H1 (cell line): ENCODE measurements at regions not wholly inside any gene's neighbourhood (a gene's known extent, or its start where the extent isn't known, plus 50 kb on each side); places are given as distances from the start of the nearest gene placed in this dataset.

ENCODE experiments used
- CTCF ChIA-PET: fragments of 300-600 bp; sonication (Branson Sonifier 250); formaldehyde crosslinking; loops from one replicate; lab custom pipeline; 2021; ENCODE audit not compliant: partially characterized antibody; lab: Charles Lee
- POLR2A ChIA-PET: fragments of 300-600 bp; sonication (Branson Sonifier 250); formaldehyde crosslinking; loops from one replicate; lab custom pipeline; 2021; ENCODE audit warnings: inconsistent platforms; ENCODE audit not compliant: partially characterized antibody; lab: Charles Lee
- DNase-seq, 2 experiments: peaks; one replicate each; pipeline versions ENCODE4 v3.0.0 to v3.0.0-alpha.2; 2010 to 2022; ENCODE audit warnings: low spot score in 2 of 2, low read depth in 1 of 2, mixed read lengths in 1 of 2
- FAIRE-seq: peaks from 2 replicates; lab custom pipeline; 2011; peaks lifted over from hg19 to GRCh38; lab: Jason Lieb, UNC
- H2AFZ ChIP-seq: 2 replicates; pipeline ENCODE4 v1.8.1; 2012; ENCODE audit warnings: low read length, inconsistent platforms
- H2AK5ac ChIP-seq: 2 replicates; pipeline ENCODE4 v1.6.1; 2013; ENCODE audit warnings: low read depth, low read length
- H2BK120ac ChIP-seq: replicated peaks from 2 replicates; pipeline ENCODE3; 2013; ENCODE audit warnings: low read depth, low read length, inconsistent platforms
- H2BK12ac ChIP-seq: 2 replicates; pipeline ENCODE4 v1.6.1; 2013; ENCODE audit warnings: low read depth, low read length
- H2BK15ac ChIP-seq: 2 replicates; pipeline ENCODE4 v1.6.1; 2013; ENCODE audit warnings: low read length
- H2BK20ac ChIP-seq: 2 replicates; pipeline ENCODE4 v1.6.1; 2013; ENCODE audit warnings: low read length
- H2BK5ac ChIP-seq: 2 replicates; pipeline ENCODE4 v1.6.1; 2013; ENCODE audit warnings: low read depth, low read length
- H3K14ac ChIP-seq: 2 replicates; pipeline ENCODE4 v1.6.1; 2013; ENCODE audit warnings: inconsistent platforms; ENCODE audit not compliant: insufficient read length
- H3K18ac ChIP-seq: 2 replicates; pipeline ENCODE4 v1.6.1; 2013; ENCODE audit warnings: low read length; ENCODE audit errors: extremely low read depth
- H3K23ac ChIP-seq: 2 replicates; pipeline ENCODE4 v1.6.1; 2013; ENCODE audit warnings: inconsistent platforms; ENCODE audit not compliant: insufficient read length
- H3K23me2 ChIP-seq: 2 replicates; pipeline ENCODE4 v1.6.1; 2013; ENCODE audit warnings: low read depth, low read length
- H3K27ac ChIP-seq: 2 replicates; pipeline ENCODE4 v1.6.1; 2011; ENCODE audit warnings: low read depth, low read length, inconsistent platforms
- H3K27me3 ChIP-seq, 4 experiments: replicated peaks in 1 of 4; 1 replicate in 1 of 4; 2 replicates in 3 of 4; pipeline versions ENCODE4 v1.6.1 to v1.8.1; 2011 to 2013; ENCODE audit warnings: low read length in 3 of 4, mild to moderate bottlenecking in 3 of 4, inconsistent platforms in 2 of 4, mixed read lengths in 2 of 4, moderate library complexity in 1 of 4; ENCODE audit not compliant: control insufficient read depth in 3 of 4, insufficient read depth in 3 of 4; ENCODE audit errors: extremely low read depth in 1 of 4
- H3K36me3 ChIP-seq, 4 experiments: 2 replicates each; pipeline versions ENCODE4 v1.6.1 to v1.8.1; 2011 to 2013; ENCODE audit warnings: mild to moderate bottlenecking in 4 of 4, low read length in 3 of 4, moderate library complexity in 2 of 4, control low read depth in 1 of 4, inconsistent platforms in 1 of 4; ENCODE audit not compliant: insufficient read depth in 4 of 4, control insufficient read depth in 2 of 4
- H3K4ac ChIP-seq: replicated peaks from 2 replicates; pipeline ENCODE3; 2013; ENCODE audit warnings: low read length, low read depth, mixed read lengths, inconsistent platforms; ENCODE audit not compliant: insufficient read length
- H3K4me1 ChIP-seq, 4 experiments: replicated peaks in 1 of 4; 1 replicate in 1 of 4; 2 replicates in 3 of 4; pipeline versions ENCODE4 v1.6.1 to v1.8.1; 2011 to 2013; ENCODE audit warnings: low read length in 3 of 4, inconsistent platforms in 2 of 4, mixed read lengths in 1 of 4; ENCODE audit not compliant: insufficient read depth in 4 of 4, control insufficient read depth in 3 of 4
- H3K4me2 ChIP-seq, 2 experiments: 2 replicates each; pipeline versions ENCODE4 v1.6.1 to v1.8.1; 2011 to 2013; ENCODE audit warnings: low read depth in 2 of 2, low read length in 2 of 2, control low read depth in 1 of 2, inconsistent platforms in 1 of 2, mild to moderate bottlenecking in 1 of 2; ENCODE audit not compliant: insufficient read depth in 1 of 2
- H3K4me3 ChIP-seq, 4 experiments: fragments of 200-600, 300-600 bp in 1 of 4; sonication (generic), shearing (Covaris generic), sonication (Bioruptor Twin) in 1 of 4; 2 replicates each; pipeline versions ENCODE4 v1.5.1 to v1.8.1; 2011 to 2016; ENCODE audit warnings: low read length in 4 of 4, low read depth in 3 of 4, control low read depth in 2 of 4, inconsistent platforms in 2 of 4, mild to moderate bottlenecking in 2 of 4, mixed read lengths in 1 of 4, moderate library complexity in 1 of 4; ENCODE audit not compliant: insufficient read depth in 2 of 4; ENCODE audit errors: extremely low read depth in 1 of 4
- H3K56ac ChIP-seq: replicated peaks from 2 replicates; pipeline ENCODE3; 2013; ENCODE audit warnings: low read depth, mild to moderate bottlenecking, mixed read lengths, low read length, inconsistent platforms; ENCODE audit not compliant: insufficient read length
- H3K79me1 ChIP-seq: 2 replicates; pipeline ENCODE4 v1.6.1; 2013; ENCODE audit warnings: low read depth, low read length, control low read depth
- H3K79me2 ChIP-seq, 2 experiments: 2 replicates each; pipeline versions ENCODE4 v1.6.1 to v1.8.1; 2012 to 2013; ENCODE audit warnings: low read length in 2 of 2, mild to moderate bottlenecking in 2 of 2, inconsistent platforms in 1 of 2; ENCODE audit not compliant: insufficient read depth in 2 of 2, control insufficient read depth in 1 of 2
- H3K9ac ChIP-seq, 4 experiments: replicated peaks in 1 of 4; 1 replicate in 1 of 4; 2 replicates in 3 of 4; pipeline versions ENCODE4 v1.6.1 to v1.8.1; 2011 to 2013; ENCODE audit warnings: low read depth in 3 of 4, low read length in 3 of 4, control low read depth in 2 of 4, mild to moderate bottlenecking in 2 of 4, moderate library complexity in 2 of 4, inconsistent platforms in 1 of 4; ENCODE audit errors: extremely low read depth in 1 of 4
- H3K9me3 ChIP-seq, 2 experiments: 2 replicates each; pipeline versions ENCODE4 v1.6.1 to v1.8.1; 2012 to 2013; ENCODE audit warnings: mild to moderate bottlenecking in 2 of 2, moderate library complexity in 2 of 2, control low read depth in 1 of 2, inconsistent platforms in 1 of 2, low read depth in 1 of 2, low read length in 1 of 2, mixed read lengths in 1 of 2; ENCODE audit not compliant: insufficient read depth in 2 of 2
- H4K20me1 ChIP-seq, 2 experiments: replicated peaks in 1 of 2; 2 replicates each; pipeline versions ENCODE3 to v1.8.1; 2011 to 2013; ENCODE audit warnings: inconsistent platforms in 2 of 2, low read length in 2 of 2, mild to moderate bottlenecking in 1 of 2; ENCODE audit not compliant: insufficient read depth in 2 of 2, control insufficient read depth in 1 of 2
- H4K5ac ChIP-seq: 2 replicates; pipeline ENCODE4 v1.6.1; 2013; ENCODE audit warnings: low read length, low read depth, mixed read lengths, inconsistent platforms; ENCODE audit not compliant: insufficient read length
- H4K8ac ChIP-seq: 2 replicates; pipeline ENCODE4 v1.8.0; 2013; ENCODE audit warnings: mild to moderate bottlenecking, moderate library complexity, low read length, inconsistent platforms; ENCODE audit not compliant: insufficient read depth; ENCODE audit errors: extremely low read depth
- H4K91ac ChIP-seq: replicated peaks from 2 replicates; pipeline ENCODE3; 2013; ENCODE audit warnings: low read length, mixed read lengths, inconsistent platforms; ENCODE audit not compliant: insufficient read length
- BCL11A ChIP-seq, 2 experiments: IDR thresholded peaks; one replicate each; pipeline ENCODE4 v1.6.1; 2011; ENCODE audit warnings: low read depth in 2 of 2, low read length in 2 of 2, mild to moderate bottlenecking in 2 of 2
- CBX5 ChIP-seq: fragments of 300-800, 300-1000 bp; sonication (generic); IDR thresholded peaks from 2 replicates; pipeline ENCODE4 v1.7.1; 2016; ENCODE audit warnings: antibody characterized with exemption, low read length, low read depth
- CBX8 ChIP-seq: fragments of 300-800, 300-1000 bp; sonication (generic); IDR thresholded peaks from 2 replicates; pipeline ENCODE4 v1.7.1; 2016; ENCODE audit warnings: low read depth, low read length, borderline replicate concordance
- CHD2 ChIP-seq: IDR thresholded peaks from 2 replicates; pipeline ENCODE4 v1.6.1; 2012; ENCODE audit warnings: low read length, improper control_type of control experiment
- CREB1 ChIP-seq: IDR thresholded peaks from 2 replicates; pipeline ENCODE4 v1.6.1; 2012; ENCODE audit warnings: inconsistent platforms
- CTBP2 ChIP-seq: IDR thresholded peaks from 2 replicates; pipeline ENCODE4 v1.7.0; 2011; ENCODE audit warnings: borderline replicate concordance, mild to moderate bottlenecking, moderate library complexity, mixed read lengths, low read length; ENCODE audit not compliant: insufficient read depth, insufficient read length
- EP300 ChIP-seq, 2 experiments: IDR thresholded peaks; 1 replicate in 1 of 2; 2 replicates in 1 of 2; pipeline ENCODE4 v1.6.1; 2011 to 2012; ENCODE audit warnings: low read depth in 2 of 2, low read length in 2 of 2, mild to moderate bottlenecking in 2 of 2, borderline replicate concordance in 1 of 2, inconsistent platforms in 1 of 2, moderate library complexity in 1 of 2
- GTF2F1 ChIP-seq: IDR thresholded peaks from 2 replicates; pipeline ENCODE4 v1.6.1; 2012; ENCODE audit warnings: low read depth, low read length, improper control_type of control experiment, borderline replicate concordance
- NRF1 ChIP-seq: IDR thresholded peaks from 2 replicates; pipeline ENCODE4 v1.6.1; 2011; ENCODE audit warnings: mild to moderate bottlenecking, low read depth, low read length, improper control_type of control experiment
- RFX5 ChIP-seq: IDR thresholded peaks from 2 replicates; pipeline ENCODE4 v1.6.1; 2011; ENCODE audit warnings: low read depth, low read length, improper control_type of control experiment, borderline replicate concordance
- SIRT6 ChIP-seq: IDR thresholded peaks from one replicate; pipeline ENCODE4 v1.7.1; 2012; ENCODE audit warnings: low read length, inconsistent platforms
- SP4 ChIP-seq: IDR thresholded peaks from 2 replicates; pipeline ENCODE4 v1.6.1; 2012; ENCODE audit warnings: low read length, inconsistent platforms
- TAF1 ChIP-seq: IDR thresholded peaks from 2 replicates; pipeline ENCODE4 v1.6.1; 2011; ENCODE audit warnings: mild to moderate bottlenecking, low read depth, low read length
- TCF12 ChIP-seq: IDR thresholded peaks from 2 replicates; pipeline ENCODE4 v1.6.1; 2011; ENCODE audit warnings: low read depth, mild to moderate bottlenecking, low read length
- USF2 ChIP-seq: IDR thresholded peaks from 2 replicates; pipeline ENCODE4 v1.6.1; 2011; ENCODE audit warnings: low read length, improper control_type of control experiment
- WGBS, 2 experiments: shearing (Covaris generic) in 1 of 2; methylation state at CpG; one replicate each; pipeline versions ENCODE4 v1.1.6 to v1.1.7; 2013 to 2015; ENCODE audit warnings: low lambda C conversion rate in 2 of 2, mixed read lengths in 2 of 2, inconsistent platforms in 1 of 2, low coverage in 1 of 2, missing lambda C conversion rate in 1 of 2; ENCODE audit not compliant: insufficient replicate concordance in 2 of 2, insufficient coverage in 1 of 2, insufficient read length in 1 of 2; ENCODE audit errors: extremely low coverage in 1 of 2, missing lambda C conversion rate in 1 of 2; 5-methylcytosine and 5-hydroxymethylcytosine counted together

- Histone ChIP-seq H3K27me3 (no peaks in the 10 kb centered on the region), H2AK5ac (no peak overlapping the region), H3K9ac (no peak overlapping the region), H4K5ac (no peak overlapping the region), H2BK20ac (no peak overlapping the region), H3K14ac (no peak overlapping the region), H3K4me3 (no peak overlapping the region), H3K56ac (no peak overlapping the region)
- FAIRE-seq (no peak), DNase-seq (no peak)
- TF ChIP-seq GTF2F1 (no peak), CREB1 (no peak), SP4 (no peak), NRF1 (no peak), RFX5 (no peak), CHD2 (no peak), TCF12 (no peak), CTBP2 (no peak), BCL11A (IDR thresholded peaks at IDR 0.05; ENCODE audit: low read depth in 2 of 2, low read length in 2 of 2) (no peak), CBX5 (no peak), CBX8 (no peak), USF2 (no peak), TAF1 (no peak), SIRT6 (no peak), EP300 (IDR thresholded peaks at IDR 0.05; ENCODE audit: borderline replicate concordance in 1 of 2, low read depth in 2 of 2, low read length in 2 of 2) (no peak)
- TF ChIP-seq, all 59 proteins: peak for 0
- Histone ChIP-seq H3K27ac (no peak overlapping the region), H2BK12ac (no peak overlapping the region), H3K23me2 (no peaks in the 10 kb centered on the region), H3K18ac (no peak overlapping the region), H2AFZ (no peak overlapping the region), H3K79me2 (no peaks in the 10 kb centered on the region), H3K4ac (no peak overlapping the region), H3K4me2 (no peak overlapping the region), H2BK120ac (no peak overlapping the region), H2BK15ac (no peak overlapping the region), H3K23ac (no peak overlapping the region), H4K8ac (no peak overlapping the region), H4K20me1 (no peaks in the 10 kb centered on the region), H3K4me1 (no peaks in the 10 kb centered on the region), H2BK5ac (no peak overlapping the region), H3K79me1 (0 out of 2 replicates have a peak, but pooled peaks cover 2% of the 10 kb centered on the region), H4K91ac (no peak overlapping the region), H3K36me3 (no peaks in the 10 kb centered on the region; a peak in 1 of 8 replicates), H3K9me3 (no peaks in the 10 kb centered on the region)
- POLR2A ChIA-PET: no interaction called here
- CTCF ChIA-PET: no interaction called here
- 88% methylated on average over 3 of the region's 3 CpGs; no CpG with 5 or more reads in 1 of the 2 experiments for WGBS, 2 experiments
Measured at GRCh38 chr2:186064507-186064906, 325.9 kb downstream of the FSIP2 start.
